WTC11 (cell line): ENCODE measurements at regions not wholly inside any gene's neighbourhood (a gene's known extent, or its start where the extent isn't known, plus 50 kb on each side); places are given as distances from the start of the nearest gene placed in this dataset.
"Not testable (repeated sequence)": the region's sequence is repeated elsewhere in the genome, so short reads cannot be mapped to it uniquely, and the experiment has no call there.

Experiments
- TF ChIP-seq, protein P1 (sequence below): sonication (generic); formaldehyde crosslinking; IDR thresholded peaks from 2 replicates; pipeline ENCODE4 v1.8.0; 2022; ENCODE audit warnings: mild to moderate bottlenecking, missing genetic modification reagents
- TF ChIP-seq, protein P2 (sequence below): sonication (generic); formaldehyde crosslinking; IDR thresholded peaks from 2 replicates; pipeline ENCODE4 v1.8.0; 2023; ENCODE audit warnings: missing genetic modification reagents

DNA sequence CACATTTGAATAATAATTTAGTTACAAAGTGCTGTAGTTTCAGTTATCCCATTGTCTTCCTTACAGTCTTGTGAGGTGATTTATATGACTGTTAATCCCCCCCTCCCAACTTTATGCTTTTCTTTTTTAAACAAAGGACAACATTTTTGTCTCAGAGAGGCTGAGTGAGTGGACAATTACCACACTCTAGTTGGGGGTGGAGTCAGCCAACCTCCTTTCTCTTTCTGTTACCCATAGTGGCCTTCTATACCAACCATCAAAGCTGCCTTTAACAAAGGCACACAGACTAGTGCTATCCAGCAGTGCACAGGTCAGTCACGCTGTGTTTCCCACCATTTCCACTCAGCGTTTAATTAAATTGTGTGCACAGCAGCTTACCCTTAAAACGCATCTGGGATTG lies 114.3 kb upstream of the SPATA31A3 start:
- TF ChIP-seq, protein P1, sequence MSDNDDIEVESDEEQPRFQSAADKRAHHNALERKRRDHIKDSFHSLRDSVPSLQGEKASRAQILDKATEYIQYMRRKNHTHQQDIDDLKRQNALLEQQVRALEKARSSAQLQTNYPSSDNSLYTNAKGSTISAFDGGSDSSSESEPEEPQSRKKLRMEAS (CRISPR knock-in tag), result not testable (repeated sequence)
- TF ChIP-seq, protein P2, sequence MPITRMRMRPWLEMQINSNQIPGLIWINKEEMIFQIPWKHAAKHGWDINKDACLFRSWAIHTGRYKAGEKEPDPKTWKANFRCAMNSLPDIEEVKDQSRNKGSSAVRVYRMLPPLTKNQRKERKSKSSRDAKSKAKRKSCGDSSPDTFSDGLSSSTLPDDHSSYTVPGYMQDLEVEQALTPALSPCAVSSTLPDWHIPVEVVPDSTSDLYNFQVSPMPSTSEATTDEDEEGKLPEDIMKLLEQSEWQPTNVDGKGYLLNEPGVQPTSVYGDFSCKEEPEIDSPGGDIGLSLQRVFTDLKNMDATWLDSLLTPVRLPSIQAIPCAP (CRISPR knock-in tag), result not testable (repeated sequence)
